ENCODE measurements at regions not wholly inside any gene's neighbourhood (a gene's known extent, or its start where the extent isn't known, plus 50 kb on each side); places are given as distances from the start of the nearest gene placed in this dataset.
"Not testable (repeated sequence)": the region's sequence is repeated elsewhere in the genome, so short reads cannot be mapped to it uniquely, and the experiment has no call there.

DNA sequence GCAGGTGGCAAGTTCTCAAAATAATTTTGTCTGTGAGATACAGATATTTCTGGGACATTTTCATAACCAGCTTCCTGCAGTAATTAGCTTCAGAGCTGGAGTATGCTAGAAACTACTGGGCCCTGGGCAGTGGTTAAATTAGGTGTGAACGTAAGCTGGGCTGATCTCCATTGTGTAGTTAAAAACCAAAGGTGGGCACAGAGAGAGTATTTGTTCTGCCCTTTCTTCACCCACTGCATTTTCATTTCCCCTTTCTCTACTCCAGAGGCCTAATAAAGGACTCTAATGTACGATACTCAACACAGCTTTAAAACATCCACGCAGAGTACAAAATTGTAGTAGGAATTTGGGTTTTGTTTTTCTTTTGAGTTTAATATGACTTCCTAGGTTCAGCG, 252.7 kb downstream of the SPRY1 start:
- no peak for DNase-seq

GRCh38 chr4:123649645-123650391, 253.2 kb downstream of the SPRY1 start:
- DNase-seq, result no peak

- no peak for DNase-seq
These were observed 254.5 kb downstream of the SPRY1 start for GRCh38 chr4:123651066-123651465.

DNA sequence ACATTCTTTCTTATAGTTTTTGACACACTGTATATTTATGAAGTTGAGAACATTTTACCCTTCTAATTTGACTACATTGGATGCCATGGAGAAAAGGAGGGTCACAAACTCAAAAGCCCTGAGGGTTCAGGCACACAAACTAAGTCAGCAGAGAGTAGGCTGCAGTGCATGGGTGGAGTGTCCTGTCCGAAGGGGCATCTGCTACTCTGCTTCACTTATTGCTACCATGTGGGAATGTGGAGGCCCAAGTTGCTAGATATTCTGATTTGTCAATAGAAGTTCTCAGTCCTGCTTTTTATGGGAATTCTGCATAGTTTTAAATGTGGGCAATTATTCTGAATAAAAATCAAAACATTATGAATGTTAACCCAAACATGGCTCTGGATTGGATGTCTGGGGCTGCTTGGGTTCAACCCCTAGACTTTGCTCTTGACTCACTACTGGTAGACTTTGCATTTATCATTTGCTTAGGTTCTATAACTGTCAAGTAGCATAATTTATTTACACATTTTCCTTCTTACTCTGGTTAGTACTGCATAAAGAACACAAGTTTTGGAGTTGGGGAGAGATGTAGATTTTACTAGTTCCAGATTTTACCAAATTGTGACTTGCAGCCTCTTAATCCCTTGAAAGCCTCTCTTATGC, 255.1 kb downstream of the SPRY1 start:
- no peak for DNase-seq

DNA sequence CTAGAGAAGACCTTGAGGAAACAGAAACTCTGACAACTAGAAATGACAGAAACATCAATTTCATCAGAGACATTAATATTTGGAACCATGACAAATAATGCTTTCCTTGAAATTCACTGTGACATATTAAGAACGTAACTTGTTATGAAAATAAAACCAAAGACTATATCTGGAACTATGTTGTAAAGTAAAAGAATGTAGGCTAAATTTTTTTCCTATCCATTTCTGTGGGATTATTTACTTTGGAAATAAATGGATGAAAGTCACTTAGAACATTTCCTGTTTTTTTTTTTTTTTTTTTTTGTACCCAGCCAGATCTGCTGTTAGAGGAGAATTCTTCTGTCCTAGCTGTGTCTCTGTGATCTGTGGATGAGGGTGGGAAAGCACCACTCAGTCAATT, 255.9 kb downstream of the SPRY1 start:
- no peak for DNase-seq

- no peak for DNase-seq
These were observed 256.6 kb downstream of the SPRY1 start for GRCh38 chr4:123653236-123653635.

GRCh38 chr4:123656746-123657294, 260.2 kb downstream of the SPRY1 start:
- DNase-seq, result not testable (repeated sequence)

DNA sequence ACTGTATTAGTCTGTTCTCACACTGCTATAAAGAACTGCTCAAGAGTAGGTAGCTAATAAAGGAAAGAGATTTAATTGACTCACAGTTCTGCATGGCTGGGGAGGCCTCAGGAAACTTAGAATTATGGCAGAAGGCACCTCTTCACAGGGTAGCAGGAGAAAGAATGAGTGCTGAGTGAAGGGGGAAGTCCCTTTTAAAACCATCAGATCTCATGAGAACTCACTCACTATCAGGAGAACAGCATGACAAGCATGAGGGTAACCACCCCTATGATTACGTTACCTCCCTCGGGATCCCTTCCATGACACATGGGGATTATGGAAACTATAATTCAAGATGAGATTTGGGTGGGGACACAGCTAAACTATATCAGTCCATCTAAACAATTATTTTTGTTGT, 261.0 kb downstream of the SPRY1 start:
- DNase-seq, result not testable (repeated sequence)

- no peak for DNase-seq
These were observed 262.7 kb downstream of the SPRY1 start for GRCh38 chr4:123659262-123659661.

DNA sequence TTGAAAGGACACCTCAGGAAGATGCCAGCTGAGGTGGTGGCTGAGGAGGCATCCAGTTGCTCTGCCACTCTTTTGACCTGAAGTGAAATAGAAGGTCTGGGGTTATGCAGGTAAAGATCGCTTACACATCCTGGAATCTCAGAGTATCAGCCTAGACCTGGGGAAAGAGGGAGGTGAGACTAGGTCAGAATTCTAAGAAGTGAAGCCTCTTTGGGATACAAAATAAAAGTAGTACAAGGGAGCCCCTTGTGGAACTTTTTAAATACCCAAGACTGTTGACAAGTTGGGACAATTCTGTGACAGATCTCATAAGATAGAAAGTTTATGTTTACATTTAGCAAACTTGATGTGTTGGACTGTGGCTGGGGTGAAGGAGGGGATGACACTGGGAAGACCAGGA, 263.1 kb downstream of the SPRY1 start:
- no peak for DNase-seq

GRCh38 chr4:123661080-123661737, 264.6 kb downstream of the SPRY1 start:
- DNase-seq, result no peak

DNA sequence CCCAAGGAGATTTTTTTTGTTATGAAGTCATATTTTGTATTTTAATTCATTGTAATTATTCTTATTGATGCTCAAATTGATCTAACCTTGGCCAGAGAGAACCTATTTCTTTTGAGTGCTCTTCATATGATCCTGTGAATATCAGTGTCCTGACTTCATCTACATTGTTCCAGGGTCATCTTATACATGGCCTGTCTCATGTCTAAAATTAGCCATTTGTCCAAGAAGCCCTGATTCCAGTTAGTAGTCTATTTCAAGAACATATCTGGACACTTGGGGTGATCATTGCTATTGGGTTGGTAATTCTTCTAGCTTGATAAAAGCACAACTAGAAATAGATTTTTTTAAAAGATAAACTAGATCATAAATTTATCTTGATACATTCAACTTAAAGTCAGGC, 266.2 kb downstream of the SPRY1 start:
- DNase-seq, result no peak

GRCh38 chr4:123666486-123666885, 269.9 kb downstream of the SPRY1 start:
- no peak for DNase-seq

GRCh38 chr4:123667496-123667895, 270.9 kb downstream of the SPRY1 start:
- no peak for DNase-seq

GRCh38 chr4:123667991-123668390, 271.4 kb downstream of the SPRY1 start:
- DNase-seq, result no peak

DNA sequence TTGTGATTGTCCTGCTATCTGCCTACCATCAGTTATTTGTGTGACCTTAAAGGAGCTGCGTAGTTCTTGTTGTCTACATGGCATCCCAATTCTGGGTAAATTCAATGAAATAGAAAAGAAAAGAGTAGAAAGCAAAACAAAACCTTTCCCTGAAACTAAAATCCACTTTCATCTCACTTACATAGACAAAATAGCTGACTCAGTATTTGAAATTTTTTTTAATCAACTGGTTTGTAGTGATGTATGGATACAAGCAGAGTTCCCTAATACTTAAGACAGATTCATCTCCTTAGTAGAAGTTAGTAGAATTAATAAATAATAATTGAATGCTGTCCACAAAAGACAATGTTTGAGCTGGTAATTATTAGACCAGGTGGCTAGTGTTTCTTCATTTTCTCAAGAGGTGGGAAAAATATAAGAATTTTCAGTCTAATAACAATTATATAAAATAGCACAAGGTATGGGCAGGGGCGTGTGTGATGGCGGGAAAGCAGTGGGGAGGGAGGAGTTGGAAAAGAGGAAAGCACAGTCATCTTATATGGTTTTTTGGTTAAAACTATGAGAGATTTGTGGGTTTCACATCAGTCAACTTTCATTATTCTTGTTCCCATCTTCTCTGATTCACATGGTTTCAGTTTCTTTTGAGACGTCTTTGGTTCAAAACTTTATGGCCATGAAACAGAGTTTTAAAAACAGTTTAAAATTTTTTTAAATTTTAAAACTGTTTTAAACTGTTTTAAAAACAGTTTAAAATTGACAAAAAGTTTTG, 275.2 kb downstream of the SPRY1 start:
- peak; percentile 13 for DNase-seq

DNA sequence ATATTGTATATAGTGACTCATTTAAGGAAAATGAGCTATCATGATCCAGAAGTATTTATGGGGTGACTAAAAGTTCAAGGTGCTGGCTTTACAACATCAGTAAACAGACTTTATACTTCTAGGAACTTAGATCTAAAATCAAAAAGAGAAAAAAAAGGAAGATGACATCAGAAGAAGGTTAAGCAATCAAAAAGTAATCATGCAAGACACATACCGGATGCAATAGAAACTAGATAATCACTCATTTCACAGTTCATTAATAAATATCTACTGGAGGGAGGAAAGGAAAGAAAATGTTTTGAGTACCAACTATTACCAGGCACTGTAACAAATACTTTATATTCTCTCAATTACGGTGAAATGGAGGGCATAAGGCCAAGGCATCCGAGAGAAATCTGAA, 276.4 kb downstream of the SPRY1 start:
- DNase-seq, result no peak

GRCh38 chr4:123673971-123674370, 277.4 kb downstream of the SPRY1 start:
- no peak for DNase-seq

- DNase-seq, result no peak
These were observed 278.3 kb downstream of the SPRY1 start for GRCh38 chr4:123674762-123675465.

GRCh38 chr4:123675567-123675966, 279.0 kb downstream of the SPRY1 start:
- no peak for DNase-seq

DNA sequence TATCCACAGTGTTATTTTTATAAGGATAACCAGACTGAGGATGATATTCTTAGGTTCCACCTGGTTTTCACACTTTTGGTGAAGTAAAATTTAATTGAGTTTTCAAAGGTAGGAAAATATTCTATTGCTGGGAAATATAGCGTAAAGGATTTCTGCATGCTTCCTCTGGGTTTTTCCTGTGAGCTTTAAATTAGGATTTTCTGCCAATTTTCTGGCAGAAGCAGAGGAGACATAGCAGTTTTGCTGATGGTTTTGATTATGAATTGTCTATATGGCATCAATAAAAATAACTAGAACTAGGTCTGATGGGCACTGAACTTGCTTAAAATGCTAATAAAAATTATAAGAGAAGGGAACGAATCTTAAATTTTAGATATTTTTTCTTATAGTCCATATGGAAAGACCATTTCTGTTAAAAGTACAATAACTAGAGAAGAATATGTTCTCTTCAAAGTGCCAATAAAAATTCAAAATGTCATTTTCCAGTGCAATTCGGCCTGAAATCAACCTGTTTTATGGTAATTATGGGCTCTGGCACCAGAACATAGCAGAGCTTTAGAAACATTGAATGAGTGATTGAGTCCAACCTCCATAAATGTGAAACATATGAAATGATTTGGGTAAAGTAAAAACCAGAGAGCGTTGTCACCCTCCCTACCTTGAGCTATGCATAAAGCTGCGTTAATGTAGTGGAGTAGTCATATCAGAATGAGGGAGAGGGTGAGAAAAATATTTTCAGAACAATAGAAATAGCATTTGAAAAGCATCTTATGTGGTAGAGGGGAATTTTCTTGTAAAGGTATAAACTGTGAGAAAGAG, 279.7 kb downstream of the SPRY1 start:
- no peak for DNase-seq

- no peak for DNase-seq
These were observed 280.3 kb downstream of the SPRY1 start for GRCh38 chr4:123676890-123677229.
